Karpas-422 (cell line): ENCODE measurements at regions not wholly inside any gene's neighbourhood (a gene's known extent, or its start where the extent isn't known, plus 50 kb on each side); places are given as distances from the start of the nearest gene placed in this dataset.
A peak's percentile ranks its signal among the peaks of the same experiment; 100 is the strongest.

ENCODE experiments used
- DNase-seq: peaks from one replicate; pipeline ENCODE4 v3.0.0-alpha.2; 2015
- H2AFZ ChIP-seq: fragments of 200-600 bp; sonication (generic); 2 replicates; pipeline ENCODE4 v1.6.1; 2014; ENCODE audit warnings: antibody characterized with exemption, low read length, mixed read lengths
- H3K27ac ChIP-seq: fragments of 200-600 bp; sonication (generic); 2 replicates; pipeline ENCODE4 v1.5.1; 2014; ENCODE audit warnings: mild to moderate bottlenecking, low read length, moderate library complexity
- H3K27me3 ChIP-seq: fragments of 200-600 bp; sonication (generic); 2 replicates; pipeline ENCODE4 v1.6.1; 2014; ENCODE audit warnings: low read length, mixed read lengths
- H3K36me3 ChIP-seq: fragments of 200-600 bp; sonication (generic); 2 replicates; pipeline ENCODE4 v1.6.1; 2014; ENCODE audit warnings: low read length, mixed read lengths; ENCODE audit not compliant: insufficient read depth
- H3K4me1 ChIP-seq: fragments of 200-600 bp; sonication (generic); 2 replicates; pipeline ENCODE4 v1.6.1; 2014; ENCODE audit warnings: mild to moderate bottlenecking, low read length, mixed read lengths
- H3K4me2 ChIP-seq: fragments of 200-600 bp; sonication (generic); 2 replicates; pipeline ENCODE4 v1.6.1; 2014; ENCODE audit warnings: low read length, low read depth, mild to moderate bottlenecking; ENCODE audit not compliant: poor library complexity, severe bottlenecking
- H3K4me3 ChIP-seq: fragments of 200-600 bp; sonication (generic); 2 replicates; pipeline ENCODE4 v1.5.1; 2014; ENCODE audit warnings: mild to moderate bottlenecking, antibody characterized with exemption, low read length, mixed read lengths
- H3K79me2 ChIP-seq: fragments of 200-600 bp; sonication (generic); 2 replicates; pipeline ENCODE4 v1.6.1; 2014; ENCODE audit warnings: mild to moderate bottlenecking, low read length, mixed read lengths
- H3K9ac ChIP-seq: fragments of 200-600 bp; sonication (generic); 2 replicates; pipeline ENCODE4 v1.6.0; 2014; ENCODE audit warnings: low read length
- H3K9me2 ChIP-seq: fragments of 200-600 bp; sonication (generic), shearing (Covaris generic); replicated peaks from 2 replicates; pipeline ENCODE4 v1.6.0; 2014; ENCODE audit warnings: mild to moderate bottlenecking, low read length, moderate library complexity; ENCODE audit not compliant: insufficient read depth
- H3K9me3 ChIP-seq: fragments of 300-700, 200-600 bp; sonication (generic); 2 replicates; pipeline ENCODE4 v1.6.1; 2014; ENCODE audit warnings: low read length, mixed read lengths
- H4K20me1 ChIP-seq: fragments of 200-600 bp; sonication (generic); 2 replicates; pipeline ENCODE4 v1.6.1; 2014; ENCODE audit warnings: mild to moderate bottlenecking, antibody characterized with exemption, low read length, low read depth; ENCODE audit not compliant: insufficient read depth

- no peak overlapping the region for H3K27ac ChIP-seq
- DNase-seq = peak; percentile 39
- H4K20me1 ChIP-seq = no peaks in the 10 kb centered on the region
- H3K79me2 ChIP-seq = no peaks in the 10 kb centered on the region
- no peak overlapping the region for H3K9ac ChIP-seq
- no peak overlapping the region for H2AFZ ChIP-seq
- H3K4me2 ChIP-seq = no peak overlapping the region
- H3K9me3 ChIP-seq = peaks cover 3% of the 10 kb centered on the region; the same call in 1 of the 2 replicates
- no peaks in the 10 kb centered on the region for H3K27me3 ChIP-seq
- no peak overlapping the region for H3K4me3 ChIP-seq
- no peaks in the 10 kb centered on the region for H3K9me2 ChIP-seq
- H3K36me3 ChIP-seq = no peaks in the 10 kb centered on the region
- H3K4me1 ChIP-seq = peaks cover 9% of the 10 kb centered on the region
These were observed 158.5 kb upstream of the ARID1B start for GRCh38 chr6:156618600-156619205.

- H3K9me3 ChIP-seq = peaks cover 3% of the 10 kb centered on the region; the same call in 1 of the 2 replicates
- no peak overlapping the region for H3K4me3 ChIP-seq
- H3K4me1 ChIP-seq = peaks cover 9% of the 10 kb centered on the region
- no peaks in the 10 kb centered on the region for H3K27me3 ChIP-seq
- no peak overlapping the region for H3K9ac ChIP-seq
- H4K20me1 ChIP-seq = no peaks in the 10 kb centered on the region
- no peaks in the 10 kb centered on the region for H3K9me2 ChIP-seq
- no peaks in the 10 kb centered on the region for H3K79me2 ChIP-seq
- H2AFZ ChIP-seq = no peak overlapping the region
- peak; percentile 12 for DNase-seq
- H3K4me2 ChIP-seq = no peak overlapping the region
- H3K36me3 ChIP-seq = no peaks in the 10 kb centered on the region
- no peak overlapping the region for H3K27ac ChIP-seq
These were observed 159.2 kb upstream of the ARID1B start for GRCh38 chr6:156617941-156618340.

DNA sequence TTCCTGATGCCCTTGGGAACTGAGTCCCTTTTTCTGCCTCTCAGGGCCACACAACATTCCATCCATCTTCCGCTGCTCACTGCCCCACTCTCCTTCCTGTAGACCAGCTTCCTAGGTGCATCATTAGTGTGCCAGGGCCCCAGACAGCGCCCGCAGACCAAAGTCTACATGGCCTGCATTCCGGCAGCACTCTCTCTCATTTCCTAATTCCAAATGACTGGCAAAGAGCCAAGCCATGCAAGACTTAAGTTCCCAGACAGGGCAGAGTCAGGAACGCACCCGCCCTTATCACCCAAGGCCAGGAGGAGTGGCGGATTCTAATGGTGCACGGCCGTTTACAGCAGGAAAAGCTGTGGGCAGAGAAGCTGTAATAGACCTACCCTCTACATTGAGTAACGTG lies 159.8 kb upstream of the ARID1B start:
- Histone ChIP-seq H3K9me3 (peaks cover 7% of the 10 kb centered on the region), H3K27me3 (no peaks in the 10 kb centered on the region), H3K4me2 (no peak overlapping the region), H3K79me2 (no peaks in the 10 kb centered on the region), H3K36me3 (no peaks in the 10 kb centered on the region), H4K20me1 (no peaks in the 10 kb centered on the region), H3K4me3 (no peak overlapping the region), H2AFZ (no peak overlapping the region), H3K27ac (no peak overlapping the region), H3K9me2 (no peaks in the 10 kb centered on the region), H3K4me1 (peaks cover 9% of the 10 kb centered on the region), H3K9ac (no peak overlapping the region)
- peak; percentile 27 for DNase-seq

GRCh38 chr6:156616495-156616894 lies 160.7 kb upstream of the ARID1B start:
- Histone ChIP-seq H4K20me1 (no peaks in the 10 kb centered on the region), H3K4me3 (no peak overlapping the region)

GRCh38 chr6:156613996-156614395 lies 163.2 kb upstream of the ARID1B start:
- peaks cover 7% of the 10 kb centered on the region for H3K9me3 ChIP-seq
- H3K27ac ChIP-seq = no peak overlapping the region
- H2AFZ ChIP-seq = no peak overlapping the region
- no peaks in the 10 kb centered on the region for H3K79me2 ChIP-seq
- H4K20me1 ChIP-seq = no peaks in the 10 kb centered on the region
- no peaks in the 10 kb centered on the region for H3K36me3 ChIP-seq
- H3K4me2 ChIP-seq = no peak overlapping the region
- H3K4me1 ChIP-seq = peaks cover 6% of the 10 kb centered on the region
- no peak overlapping the region for H3K4me3 ChIP-seq
- no peaks in the 10 kb centered on the region for H3K9me2 ChIP-seq
- no peaks in the 10 kb centered on the region for H3K27me3 ChIP-seq
- no peak overlapping the region for H3K9ac ChIP-seq
- DNase-seq = peak; percentile 17

More at GRCh38 chr6:156616495-156616894, 160.7 kb upstream of the ARID1B start:
- Histone ChIP-seq H3K4me1 (peaks cover 9% of the 10 kb centered on the region), H3K9me3 (peaks cover 7% of the 10 kb centered on the region), H3K4me2 (no peak overlapping the region), H3K9me2 (no peaks in the 10 kb centered on the region), H3K27ac (no peak overlapping the region), H3K36me3 (no peaks in the 10 kb centered on the region), H2AFZ (no peak overlapping the region), H3K79me2 (no peaks in the 10 kb centered on the region), H3K9ac (no peak overlapping the region), H3K27me3 (no peaks in the 10 kb centered on the region)
- no peak for DNase-seq

- Histone ChIP-seq H3K79me2 (no peaks in the 10 kb centered on the region), H3K9me2 (no peaks in the 10 kb centered on the region), H4K20me1 (no peaks in the 10 kb centered on the region), H3K4me3 (no peak overlapping the region), H3K4me2 (no peak overlapping the region), H2AFZ (no peak overlapping the region), H3K4me1 (no peaks in the 10 kb centered on the region), H3K9me3 (peaks cover 7% of the 10 kb centered on the region), H3K36me3 (no peaks in the 10 kb centered on the region), H3K9ac (no peak overlapping the region), H3K27ac (no peak overlapping the region), H3K27me3 (no peaks in the 10 kb centered on the region)
- no peak for DNase-seq
These were observed 164.8 kb upstream of the ARID1B start for GRCh38 chr6:156612361-156612760.

DNA sequence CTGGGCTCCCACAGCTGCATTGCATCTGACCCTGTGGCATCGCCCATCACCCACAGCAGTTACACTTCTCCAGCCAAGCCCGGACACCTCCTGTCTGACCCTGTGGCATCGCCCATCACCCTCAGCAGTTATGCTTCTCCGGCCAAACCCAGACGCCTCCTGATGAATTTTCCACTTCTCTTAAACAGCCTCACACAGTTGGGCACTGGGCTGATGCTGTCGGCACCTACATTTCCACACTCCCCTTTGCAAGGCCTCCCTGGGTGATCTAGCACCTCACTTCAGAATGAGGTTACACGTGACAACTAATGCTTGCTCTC lies 175.2 kb upstream of the ARID1B start:
- no peaks in the 10 kb centered on the region for H3K9me2 ChIP-seq
- no peaks in the 10 kb centered on the region for H4K20me1 ChIP-seq
- no peaks in the 10 kb centered on the region for H3K4me1 ChIP-seq
- H3K4me3 ChIP-seq = no peak overlapping the region
- H3K79me2 ChIP-seq = no peaks in the 10 kb centered on the region
- H3K9ac ChIP-seq = no peak overlapping the region
- H3K27me3 ChIP-seq = no peaks in the 10 kb centered on the region
- H2AFZ ChIP-seq = no peak overlapping the region
- H3K9me3 ChIP-seq = no peaks in the 10 kb centered on the region
- H3K27ac ChIP-seq = no peak overlapping the region
- H3K4me2 ChIP-seq = no peak overlapping the region
- no peaks in the 10 kb centered on the region for H3K36me3 ChIP-seq
- DNase-seq = no peak

- H3K36me3 ChIP-seq = no peaks in the 10 kb centered on the region
- no peak overlapping the region for H3K27ac ChIP-seq
- no peak overlapping the region for H3K4me3 ChIP-seq
- no peak overlapping the region for H2AFZ ChIP-seq
- no peak overlapping the region for H3K4me2 ChIP-seq
- no peaks in the 10 kb centered on the region for H3K79me2 ChIP-seq
- H3K27me3 ChIP-seq = no peaks in the 10 kb centered on the region
- no peaks in the 10 kb centered on the region for H4K20me1 ChIP-seq
- H3K9me3 ChIP-seq = no peaks in the 10 kb centered on the region
- no peaks in the 10 kb centered on the region for H3K9me2 ChIP-seq
- DNase-seq = no peak
- H3K9ac ChIP-seq = no peak overlapping the region
- H3K4me1 ChIP-seq = no peaks in the 10 kb centered on the region
These were observed 175.8 kb upstream of the ARID1B start for GRCh38 chr6:156601152-156602065.
